CD4-positive, alpha-beta T cell treated with Interleukin-4 for 1 hour (primary cell): ENCODE measurements at regions not wholly inside any gene's neighbourhood (a gene's known extent, or its start where the extent isn't known, plus 50 kb on each side); places are given as distances from the start of the nearest gene placed in this dataset.

Experiments
- DNase-seq, 2 donors: peaks; one replicate each; pipeline ENCODE4 v3.0.0-alpha.2; 2020 to 2022

DNA sequence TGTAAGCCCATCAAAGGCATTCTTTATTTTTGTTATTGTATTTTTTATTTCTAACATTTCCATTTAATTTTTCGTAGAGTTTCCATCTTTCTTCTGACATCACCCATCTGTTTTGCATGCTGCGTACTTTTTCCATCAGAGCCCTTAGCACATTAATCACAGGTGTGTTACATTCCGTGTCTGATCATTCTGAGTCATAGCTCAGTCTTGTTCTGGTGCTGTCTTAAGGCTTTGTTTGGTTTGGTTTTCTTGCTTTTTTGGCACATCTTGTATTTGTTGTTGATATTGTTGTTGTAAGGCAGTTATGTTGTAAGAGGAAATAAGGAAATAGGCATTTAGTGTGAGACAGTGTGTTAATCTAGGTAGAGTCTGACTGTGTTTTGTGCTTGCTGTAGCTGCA lies 214.6 kb upstream of the CDH4 start:
- DNase-seq = no peak

DNA sequence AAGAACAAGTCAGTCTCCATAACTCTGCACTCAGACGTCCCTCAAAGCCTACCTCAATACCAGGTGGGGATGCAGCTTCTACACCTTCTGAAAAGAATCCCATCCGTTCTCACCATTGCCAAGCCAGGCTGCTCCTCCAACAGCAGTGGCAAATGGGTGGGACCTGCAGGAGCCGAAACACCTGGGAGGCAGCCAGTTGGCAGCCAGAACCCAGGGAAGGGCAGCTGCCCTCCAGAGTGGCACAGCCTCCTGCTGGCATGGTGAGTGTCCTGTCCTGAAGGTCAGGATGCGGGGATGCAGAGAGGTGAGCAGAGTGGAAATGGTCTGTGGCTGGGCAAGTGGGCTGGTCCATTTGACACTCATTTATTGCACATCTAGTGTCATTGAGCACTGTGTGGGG lies 210.6 kb upstream of the CDH4 start:
- DNase-seq = no peak

DNA sequence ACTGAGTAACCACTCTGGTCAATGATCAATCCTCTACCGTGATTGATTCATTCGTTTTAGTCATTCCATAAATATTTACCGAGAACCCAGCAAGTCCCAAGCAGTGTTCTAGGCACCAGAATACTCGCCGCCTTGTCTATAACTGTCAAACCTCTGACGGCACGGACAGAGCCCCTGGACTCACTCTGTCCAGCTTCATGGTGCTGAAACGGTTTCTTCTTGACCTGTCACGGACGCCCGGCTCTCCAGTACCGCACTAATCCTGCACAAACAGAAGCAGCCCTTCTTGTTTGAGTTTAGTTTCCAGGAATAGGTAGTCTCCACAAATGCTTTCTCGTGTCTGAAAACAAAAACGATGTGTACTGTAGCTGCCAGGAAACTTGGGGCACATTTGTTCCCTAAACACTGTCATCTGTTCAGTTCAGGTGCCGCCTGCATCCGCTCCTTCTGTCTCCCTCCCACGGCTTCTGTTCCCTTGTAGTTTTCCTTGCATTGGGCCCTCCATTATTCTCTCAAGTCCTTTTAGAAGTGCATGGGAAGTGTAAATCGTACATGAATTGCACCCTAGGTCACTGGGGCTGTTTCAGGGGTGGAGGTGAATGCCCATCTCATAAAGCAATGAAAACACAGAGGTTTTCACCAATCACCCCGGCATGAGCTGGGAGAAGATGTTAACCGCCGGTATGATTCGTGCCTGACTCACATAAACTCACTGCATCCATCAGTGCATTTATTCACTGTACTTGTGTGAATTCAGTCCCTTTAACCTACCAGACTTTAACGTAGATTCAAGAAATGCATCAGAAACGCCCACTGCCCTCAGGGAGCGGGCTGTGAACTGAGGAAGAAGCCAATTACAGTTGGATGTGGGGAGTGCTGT lies 209.3 kb upstream of the CDH4 start:
- no peak for DNase-seq

DNA sequence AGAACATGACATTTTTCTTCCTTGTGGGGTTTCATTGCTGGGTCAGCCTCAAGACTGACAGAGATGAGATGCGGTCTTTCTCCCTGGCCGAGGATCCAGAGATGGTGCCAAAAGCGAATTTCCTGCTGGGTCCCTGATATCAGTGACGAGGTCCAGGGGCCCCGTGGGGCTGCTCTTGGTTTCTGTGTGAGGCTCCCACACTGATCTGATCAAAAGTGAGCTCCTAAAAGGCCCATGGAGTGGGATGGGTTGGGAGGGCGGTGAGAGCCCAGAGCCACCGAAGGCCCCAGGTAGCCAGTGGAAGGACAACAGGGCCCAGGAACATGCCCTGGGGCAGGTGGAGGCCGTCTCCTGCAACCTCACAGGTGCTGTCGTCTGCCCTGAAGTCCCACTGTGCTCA lies 208.4 kb upstream of the CDH4 start:
- DNase-seq = no peak

DNA sequence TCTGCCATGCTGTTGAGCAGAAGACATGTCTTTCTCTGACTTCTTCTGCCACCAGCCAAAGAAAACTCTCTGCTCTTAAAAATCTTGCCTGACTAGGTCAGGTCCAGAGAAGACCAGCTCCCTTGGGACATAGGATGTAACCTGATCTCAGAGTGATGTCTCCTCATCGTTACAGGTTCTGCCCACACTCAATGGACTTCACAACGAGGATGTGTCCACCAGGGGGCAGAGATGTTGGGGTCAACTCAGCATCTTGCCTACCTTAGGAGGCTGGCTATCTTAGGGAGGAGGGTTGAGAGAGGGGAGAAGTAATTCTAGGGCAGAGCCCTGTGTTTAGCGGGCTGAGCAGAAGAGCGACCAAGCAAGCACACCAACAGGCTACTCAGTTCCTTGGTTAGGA lies 207.6 kb upstream of the CDH4 start:
- no peak for DNase-seq

DNA sequence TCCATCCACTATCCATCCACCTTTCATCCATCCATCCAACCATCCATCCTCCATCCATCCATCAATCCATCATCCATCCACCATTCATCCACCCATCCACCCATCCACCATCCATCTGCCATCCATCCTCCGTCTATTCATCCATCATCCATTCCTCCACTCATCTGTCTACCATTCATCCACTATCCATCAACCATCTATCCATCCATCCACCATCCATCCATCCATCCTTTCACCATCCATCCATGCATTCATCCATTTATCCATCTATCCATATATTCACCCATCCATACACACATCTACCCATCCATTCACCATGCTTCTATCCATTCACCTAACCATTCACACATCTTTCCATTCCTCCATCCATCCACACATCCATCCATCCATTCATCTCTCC lies 207.0 kb upstream of the CDH4 start:
- no peak for DNase-seq

DNA sequence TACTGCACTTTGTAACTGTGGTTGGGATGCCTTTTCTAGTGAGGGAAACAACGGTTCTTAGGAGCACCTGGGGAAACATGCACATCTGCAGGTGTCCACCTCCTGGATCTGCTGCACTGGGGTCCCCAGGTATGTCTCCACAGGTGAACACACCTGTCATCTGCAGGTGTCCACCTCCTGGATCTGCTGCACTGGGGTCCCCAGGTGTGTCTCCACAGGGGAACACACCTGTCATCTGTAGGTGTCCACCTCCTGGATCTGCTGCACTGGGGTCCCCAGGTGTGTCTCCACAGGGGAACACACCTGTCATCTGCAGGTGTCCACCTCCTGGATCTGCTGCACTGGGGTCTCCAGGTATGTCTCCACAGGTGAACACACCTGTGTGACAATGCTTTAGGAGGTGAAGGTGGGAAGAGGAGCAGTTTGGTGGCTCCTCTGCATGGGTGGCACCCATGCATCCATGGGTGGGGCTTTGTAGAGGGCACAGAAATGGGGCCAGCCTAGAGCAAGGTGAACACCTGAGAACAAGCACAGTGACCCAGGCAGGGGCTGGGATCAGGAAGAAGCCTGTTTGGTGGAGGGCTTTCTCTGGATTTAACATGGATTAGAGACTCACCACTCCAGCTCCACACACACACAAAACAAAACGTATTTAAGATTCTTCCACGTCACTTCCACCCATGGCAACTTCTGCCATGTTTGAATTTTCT lies 206.0 kb upstream of the CDH4 start:
- DNase-seq = no peak

DNA sequence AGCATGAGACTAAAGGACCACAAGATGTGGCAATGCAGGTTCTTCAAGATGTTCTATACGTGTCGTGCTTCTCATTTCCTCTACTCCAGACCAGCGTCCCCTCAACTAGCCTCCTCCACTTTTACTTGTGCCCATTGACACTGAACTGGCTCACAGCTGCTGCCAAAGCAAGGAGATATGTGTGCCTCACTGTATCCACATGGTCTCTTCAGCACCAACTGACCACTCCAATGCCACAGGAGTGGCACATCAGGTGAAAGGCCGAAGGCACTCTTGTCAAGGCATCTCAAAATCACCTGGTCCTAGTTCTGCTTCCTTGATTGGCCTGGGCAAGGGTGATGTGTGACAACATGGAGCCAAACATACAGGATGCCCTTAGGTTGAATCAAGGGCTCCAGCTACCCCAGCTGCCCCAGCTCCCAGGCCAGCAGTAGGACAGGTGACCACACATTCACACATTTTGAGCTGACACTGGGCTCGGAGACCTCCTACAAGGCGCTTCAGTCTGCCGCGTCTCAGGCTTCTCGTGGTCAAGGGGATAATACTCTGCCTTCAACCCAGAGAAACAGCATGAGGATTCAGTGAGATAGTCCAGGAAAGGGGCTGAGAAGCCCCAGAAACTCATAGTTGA lies 205.2 kb upstream of the CDH4 start:
- DNase-seq = no peak

DNA sequence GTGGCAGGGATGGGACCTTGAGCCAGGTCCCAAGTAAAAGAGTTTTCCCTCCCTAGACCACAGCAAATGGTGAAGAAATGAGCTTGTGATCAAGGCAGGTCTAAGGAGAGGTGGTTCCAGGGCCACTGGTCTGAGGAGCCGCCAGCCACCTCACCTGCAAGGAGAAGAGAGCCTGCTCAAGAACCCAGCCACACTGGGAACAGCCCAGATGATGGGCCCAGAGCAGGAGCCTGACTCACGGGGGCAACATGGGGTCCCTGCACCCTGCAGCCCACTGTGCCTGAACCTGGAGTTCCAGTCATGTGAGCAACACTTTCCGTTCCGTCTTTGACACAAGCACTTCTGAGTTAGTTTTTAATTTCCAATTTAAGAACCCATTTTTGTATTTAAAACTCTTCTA lies 204.5 kb upstream of the CDH4 start:
- DNase-seq = no peak

DNA sequence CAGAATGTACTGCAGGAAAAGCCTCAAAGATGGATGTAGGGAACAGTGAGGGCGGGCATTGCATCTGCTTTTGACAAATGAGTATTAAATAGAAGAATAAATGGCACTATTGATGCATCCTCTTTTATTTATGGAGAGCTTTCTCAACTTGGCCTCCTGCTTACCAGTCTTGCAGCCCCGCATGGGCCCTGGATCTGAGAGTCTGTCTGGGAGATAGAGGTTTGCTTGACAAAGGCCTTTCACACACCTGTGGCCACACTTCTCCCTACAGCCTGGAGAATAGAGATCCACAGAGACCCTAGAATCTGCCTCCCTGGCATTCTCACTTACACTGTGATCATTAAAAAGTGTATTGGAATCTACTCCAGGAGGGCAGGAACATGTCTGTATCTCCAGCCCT lies 203.8 kb upstream of the CDH4 start:
- DNase-seq = no peak

DNA sequence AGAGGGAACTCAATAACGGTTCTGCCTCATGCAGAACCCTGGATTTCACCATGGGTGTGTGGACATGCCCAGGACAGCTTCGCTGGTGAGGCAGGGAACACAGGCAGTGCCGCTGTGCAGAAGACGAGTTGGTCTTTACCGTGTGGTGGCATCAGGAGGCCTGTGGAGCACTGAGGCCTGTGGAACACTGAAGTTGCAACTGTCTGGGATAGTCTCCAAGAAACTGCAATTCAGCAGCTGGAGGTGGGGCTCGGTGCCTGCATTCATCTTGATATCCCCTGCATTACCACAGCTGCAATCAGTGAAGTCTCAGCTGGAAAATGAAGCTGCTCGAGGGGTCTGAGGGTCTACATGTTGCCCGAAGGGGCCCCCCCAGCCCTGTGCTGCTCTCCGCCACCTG lies 202.4 kb upstream of the CDH4 start:
- no peak for DNase-seq

DNA sequence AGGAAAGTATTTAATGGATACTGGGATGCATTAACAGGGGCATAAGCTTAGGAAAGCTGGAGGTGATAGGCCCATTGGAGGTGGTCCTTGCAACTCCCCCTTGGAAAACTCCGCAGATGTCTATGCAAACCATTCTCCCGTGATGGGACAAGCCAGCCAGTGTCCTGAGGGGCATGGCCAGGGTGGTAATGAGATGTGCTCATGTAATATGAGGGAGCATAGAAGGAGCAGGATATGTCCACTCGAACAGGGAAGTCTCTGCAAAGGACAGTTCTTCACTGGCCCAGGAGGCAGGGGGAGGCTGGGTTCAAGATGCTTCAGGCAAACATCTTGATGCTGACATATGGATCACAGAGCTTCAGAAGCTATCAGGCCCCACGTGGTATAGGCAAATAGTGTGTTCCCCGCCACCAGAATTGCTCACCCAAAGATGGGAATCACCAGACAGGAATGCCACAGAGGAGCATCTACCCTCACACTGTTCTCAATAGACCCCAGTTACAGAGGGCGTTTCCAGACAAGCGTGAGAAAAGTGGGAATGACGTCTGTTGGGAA lies 201.6 kb upstream of the CDH4 start:
- no peak for DNase-seq

DNA sequence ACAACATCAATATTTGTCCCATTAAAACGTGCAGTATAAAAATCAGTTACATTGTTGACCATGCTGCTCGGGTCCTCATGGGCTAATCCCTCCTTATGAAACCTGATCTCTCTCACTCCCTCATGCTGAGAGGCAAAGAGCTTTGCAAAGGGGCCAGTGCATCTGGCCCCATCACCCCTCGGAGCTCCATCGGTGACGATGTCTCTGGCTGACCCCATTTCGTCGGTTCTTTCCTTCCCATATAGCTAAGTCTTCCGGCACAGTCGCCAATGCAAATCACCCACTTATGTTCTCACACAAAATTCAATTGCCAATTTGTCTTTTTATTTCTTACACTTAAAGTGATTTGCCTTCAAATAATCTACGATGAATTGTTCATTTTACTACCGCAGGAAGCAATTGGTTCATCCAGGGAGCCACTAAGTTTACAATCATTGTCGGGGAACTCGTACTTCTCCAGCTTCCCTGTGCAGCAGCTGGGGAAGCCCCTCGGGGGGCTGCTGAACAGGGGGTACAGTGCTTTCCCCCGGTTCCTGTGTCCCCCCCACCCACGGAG lies 199.8 kb upstream of the CDH4 start:
- DNase-seq = no peak

DNA sequence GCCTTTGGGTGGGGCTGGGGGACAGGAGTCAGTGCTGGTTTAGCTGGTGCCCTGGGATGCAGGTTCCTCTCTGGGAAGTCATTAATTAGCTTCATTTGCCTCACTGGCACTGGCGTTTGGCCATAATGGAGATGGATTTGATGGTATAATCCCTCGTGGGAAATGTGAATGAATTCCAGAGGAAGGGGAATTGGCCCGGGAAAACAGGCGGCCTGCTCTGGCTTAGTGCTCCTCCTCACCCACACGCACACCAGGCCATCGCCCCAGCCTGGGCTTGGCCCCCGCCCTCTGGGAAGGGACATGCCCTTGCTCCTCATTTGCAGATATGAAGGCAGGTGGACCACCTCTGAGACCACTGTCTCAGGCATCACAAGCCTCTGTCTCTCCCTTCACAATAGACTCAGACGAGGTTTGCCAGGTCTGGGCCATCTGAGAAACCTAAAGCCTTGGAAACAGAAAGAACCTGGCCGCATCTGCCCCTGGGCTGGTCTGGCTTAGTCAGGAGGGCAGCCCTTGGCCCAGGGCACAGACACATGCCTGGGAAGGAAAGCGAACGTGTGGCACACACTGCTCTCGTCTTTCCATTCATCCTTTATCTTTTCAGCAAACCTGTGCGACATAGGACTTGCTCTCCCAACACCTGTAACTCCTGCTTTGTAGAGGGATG lies 199.2 kb upstream of the CDH4 start:
- DNase-seq = no peak

DNA sequence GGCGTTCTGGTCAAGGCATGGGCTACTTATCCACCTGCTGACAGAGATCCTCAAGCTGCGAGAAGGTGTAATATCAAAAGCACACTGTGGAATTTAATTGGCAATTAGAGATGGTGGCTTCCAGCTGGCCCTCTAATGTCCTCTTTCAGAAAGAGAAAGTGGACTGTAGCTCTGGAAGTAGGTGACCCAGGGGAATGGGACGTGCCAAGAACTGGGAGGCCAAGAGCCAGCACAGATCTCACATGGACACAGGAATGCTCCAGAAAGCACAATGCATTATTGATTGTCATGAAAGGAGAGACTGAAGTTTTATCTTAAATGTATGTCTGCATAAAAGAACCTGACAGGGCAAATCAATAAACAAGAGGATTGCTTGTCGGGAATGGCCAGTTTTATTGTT lies 198.6 kb upstream of the CDH4 start:
- DNase-seq = no peak

DNA sequence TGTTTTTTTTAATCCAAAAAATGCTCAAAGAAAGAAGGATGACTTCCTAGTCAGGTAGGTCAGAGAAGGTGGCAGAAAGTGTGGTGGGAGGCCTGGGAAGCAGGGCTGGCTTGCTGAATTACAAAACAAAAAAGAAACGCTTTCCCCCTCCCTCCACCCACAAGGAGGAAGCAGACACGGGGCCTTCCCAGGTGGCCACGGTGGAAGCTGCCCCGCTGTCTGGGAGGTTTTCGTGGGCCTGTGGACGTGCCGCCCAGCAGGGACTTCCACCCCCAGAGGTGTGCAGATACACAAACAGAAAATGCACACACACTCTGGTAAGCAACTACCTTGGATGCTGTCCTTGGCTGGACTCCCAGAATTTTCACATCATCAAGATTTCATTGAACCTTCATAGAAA lies 198.2 kb upstream of the CDH4 start:
- no peak for DNase-seq

DNA sequence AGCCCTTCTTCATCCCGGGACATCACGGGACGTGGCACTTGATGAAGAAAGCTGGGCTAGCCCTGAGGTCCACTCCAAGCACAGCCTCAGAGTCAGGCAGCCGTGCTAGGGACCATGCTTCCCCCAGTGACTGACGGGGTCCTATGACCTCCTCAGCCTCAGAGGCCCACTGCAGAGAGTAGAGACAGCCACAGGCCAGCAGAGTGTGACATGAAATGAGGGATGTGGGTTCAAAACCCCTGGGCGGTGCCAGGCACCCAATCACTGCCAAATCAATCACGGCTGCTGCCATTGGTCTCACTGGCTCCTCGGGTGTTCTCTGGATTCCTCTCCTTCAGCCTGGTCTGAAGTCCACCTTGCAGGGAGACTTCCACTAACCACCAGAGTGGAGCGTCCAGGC lies 197.7 kb upstream of the CDH4 start:
- DNase-seq = no peak

DNA sequence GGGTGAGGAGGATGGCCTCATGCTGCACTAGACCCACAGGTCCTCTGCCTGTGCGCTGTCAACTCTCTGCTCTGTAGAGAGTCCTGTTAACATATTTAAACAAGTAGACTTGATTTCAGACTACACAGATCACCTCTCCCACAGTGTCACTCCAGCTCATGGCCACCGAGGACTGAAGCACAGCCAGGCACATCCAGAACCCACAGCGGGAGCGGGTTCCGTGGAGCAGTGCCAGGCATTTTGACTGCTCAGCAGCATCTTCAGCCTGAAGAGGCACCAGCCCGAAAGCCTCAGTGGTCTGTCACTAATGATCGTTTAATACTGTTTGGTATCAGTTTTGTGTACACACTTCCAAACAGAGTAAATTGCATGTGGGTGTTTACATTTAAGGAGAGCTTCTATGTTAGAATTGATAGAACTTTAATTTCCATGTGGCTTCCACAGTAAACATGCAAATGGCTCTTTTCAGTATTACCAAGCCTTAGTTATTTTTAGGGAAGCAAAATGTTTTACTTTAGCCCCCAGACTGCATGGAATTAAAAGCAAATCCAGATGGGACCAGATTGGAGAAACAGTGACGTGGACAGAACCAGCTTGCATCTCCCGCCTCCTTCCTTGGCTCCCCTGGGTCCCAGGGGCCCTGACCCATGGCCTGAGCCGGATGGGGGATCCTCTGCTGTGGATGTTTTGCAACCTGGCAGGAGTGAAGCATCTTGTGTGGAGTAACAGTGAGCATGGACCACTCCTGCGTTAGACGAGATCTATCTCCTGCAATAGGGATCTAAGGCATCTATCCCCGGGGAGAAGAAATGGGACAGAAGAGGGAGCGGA lies 196.7 kb upstream of the CDH4 start:
- no peak for DNase-seq

DNA sequence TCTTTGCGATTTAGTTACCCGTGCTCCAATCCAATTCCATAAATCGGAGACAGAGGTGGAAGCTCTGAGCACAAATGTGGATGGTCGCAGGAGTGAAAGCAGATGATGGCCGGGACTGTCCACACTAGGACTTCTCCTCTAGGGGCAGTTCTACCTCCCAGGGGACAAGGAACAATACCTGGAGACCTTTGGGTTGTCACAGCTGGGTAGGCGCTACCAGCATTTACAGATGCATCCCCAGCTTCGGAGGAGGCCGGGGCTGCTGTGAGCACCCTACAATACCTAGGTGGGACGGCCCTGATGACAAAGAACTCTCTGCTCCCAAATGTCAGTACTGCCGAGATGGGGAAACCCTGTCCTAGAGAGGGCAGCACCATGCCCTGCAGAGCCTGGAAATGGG lies 195.9 kb upstream of the CDH4 start:
- no peak for DNase-seq

DNA sequence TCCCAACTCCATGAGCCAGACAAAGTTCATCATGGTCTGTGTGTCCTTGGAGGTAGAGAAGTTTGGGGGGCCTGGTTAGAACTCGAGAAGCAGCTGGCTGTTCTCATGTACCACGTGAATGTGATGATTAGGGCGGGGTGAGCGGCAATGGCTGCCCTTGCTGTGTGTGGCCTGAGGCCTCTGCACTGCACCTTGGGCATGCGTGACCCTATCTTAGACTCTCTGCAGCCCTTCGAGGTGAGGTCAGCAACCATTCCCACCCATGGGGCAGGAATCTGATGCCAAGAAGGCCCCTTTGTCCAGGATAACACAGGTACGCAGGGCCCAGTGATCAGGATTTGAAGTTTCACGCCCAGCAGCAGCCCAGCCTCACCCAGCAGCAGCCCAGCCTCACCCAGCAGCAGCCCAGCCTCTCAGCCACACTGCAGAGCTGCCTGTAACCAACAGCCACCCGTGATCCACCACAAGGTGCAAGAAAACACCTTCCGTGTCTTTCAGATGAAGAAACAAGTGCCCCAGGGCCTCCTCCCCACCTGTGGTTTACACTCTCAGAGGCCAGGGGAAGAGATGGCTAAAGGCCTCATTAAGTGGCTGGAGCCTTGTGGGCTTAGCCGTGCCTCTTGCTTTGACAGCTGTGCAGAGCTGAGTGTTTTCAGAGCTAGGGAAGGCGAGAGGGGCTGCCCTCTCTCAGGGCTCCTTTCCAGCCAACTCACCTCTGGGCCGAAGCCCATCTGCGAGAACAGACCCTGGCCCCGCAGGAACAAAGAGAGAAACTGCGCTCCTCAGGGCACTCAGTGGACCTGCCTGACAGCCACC lies 195.2 kb upstream of the CDH4 start:
- no peak for DNase-seq
